KOPT-K1 (cell line): ENCODE measurements at regions not wholly inside any gene's neighbourhood (a gene's known extent, or its start where the extent isn't known, plus 50 kb on each side); places are given as distances from the start of the nearest gene placed in this dataset.

Source experiments
- H3K27ac ChIP-seq: fragments of 200-600 bp; sonication (generic); 2 replicates; pipeline ENCODE4 v1.5.1; 2016; ENCODE audit warnings: antibody characterized with exemption, mild to moderate bottlenecking, low read depth, low read length; ENCODE audit not compliant: poor library complexity, severe bottlenecking
- H3K36me3 ChIP-seq: fragments of 200-600 bp; sonication (generic); 2 replicates; pipeline ENCODE4 v1.5.1; 2017; ENCODE audit warnings: antibody characterized with exemption, mild to moderate bottlenecking, low read length, moderate library complexity; ENCODE audit not compliant: insufficient read depth
- H3K9me3 ChIP-seq: fragments of 200-600 bp; sonication (generic); 2 replicates; pipeline ENCODE4 v1.5.1; 2017; ENCODE audit warnings: antibody characterized with exemption, low read length, mild to moderate bottlenecking; ENCODE audit not compliant: insufficient read depth, poor library complexity, severe bottlenecking

GRCh38 chr10:21304608-21305007, 220.9 kb downstream of the SKIDA1 start:
- no peaks in the 10 kb centered on the region for H3K9me3 ChIP-seq
- no peaks in the 10 kb centered on the region for H3K36me3 ChIP-seq
- no peak overlapping the region for H3K27ac ChIP-seq

DNA sequence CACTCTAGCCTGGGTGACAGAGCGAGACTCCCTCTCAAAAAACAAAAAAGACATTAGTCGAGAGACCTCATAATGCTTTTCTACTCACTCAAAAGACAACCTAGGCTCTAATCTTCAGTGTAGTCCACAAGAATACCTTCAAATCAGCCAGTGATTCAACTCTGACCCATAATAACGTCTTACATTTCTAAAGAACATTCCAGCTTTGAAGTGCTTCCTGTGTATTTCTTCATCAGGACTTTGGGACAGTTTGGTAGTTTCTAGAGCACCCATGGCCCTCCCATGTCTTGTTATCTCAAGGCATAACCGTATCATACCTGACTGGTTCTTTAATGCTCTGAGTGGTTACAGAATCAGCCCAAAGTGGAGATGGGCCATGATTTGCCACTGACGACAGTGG, 221.3 kb downstream of the SKIDA1 start:
- Histone ChIP-seq H3K27ac (no peak overlapping the region), H3K36me3 (no peaks in the 10 kb centered on the region)

GRCh38 chr10:21300551-21300950, 224.9 kb downstream of the SKIDA1 start:
- H3K9me3 ChIP-seq: no peaks in the 10 kb centered on the region
- H3K27ac ChIP-seq: no peak overlapping the region
- H3K36me3 ChIP-seq: no peaks in the 10 kb centered on the region

More for the DNA sequence above, 221.3 kb downstream of the SKIDA1 start:
- H3K9me3 ChIP-seq: no peaks in the 10 kb centered on the region

DNA sequence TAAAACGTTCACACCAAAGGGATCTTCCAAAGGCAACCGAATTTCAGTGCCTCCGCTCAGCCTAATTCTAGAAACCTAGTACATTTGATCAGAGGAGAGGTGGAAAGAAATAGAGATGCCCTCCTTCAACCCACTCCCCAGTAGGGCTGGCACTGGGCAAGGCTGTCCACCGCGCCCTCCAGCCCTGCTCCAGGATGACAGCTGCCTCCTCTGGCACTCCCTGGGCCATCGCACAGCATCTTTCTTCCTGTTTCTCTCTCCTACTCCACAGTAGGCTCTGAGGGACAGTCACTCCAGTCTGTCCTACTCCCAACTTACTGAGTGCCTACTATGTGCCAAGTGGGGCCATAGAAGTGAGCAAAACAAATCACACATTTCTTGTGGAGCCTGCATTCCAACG, 226.2 kb downstream of the SKIDA1 start:
- Histone ChIP-seq H3K36me3 (no peaks in the 10 kb centered on the region), H3K27ac (no peak overlapping the region), H3K9me3 (no peaks in the 10 kb centered on the region)

- Histone ChIP-seq H3K27ac (no peak overlapping the region), H3K36me3 (no peaks in the 10 kb centered on the region), H3K9me3 (no peaks in the 10 kb centered on the region)
Observed at GRCh38 chr10:21298701-21299100, 226.8 kb downstream of the SKIDA1 start.

GRCh38 chr10:21297603-21298383, 227.7 kb downstream of the SKIDA1 start:
- Histone ChIP-seq H3K9me3 (no peaks in the 10 kb centered on the region), H3K27ac (no peak overlapping the region), H3K36me3 (no peaks in the 10 kb centered on the region)

- Histone ChIP-seq H3K9me3 (no peaks in the 10 kb centered on the region), H3K27ac (no peak overlapping the region), H3K36me3 (no peaks in the 10 kb centered on the region)
Observed at GRCh38 chr10:21296575-21297355, 228.7 kb downstream of the SKIDA1 start.

- Histone ChIP-seq H3K36me3 (no peaks in the 10 kb centered on the region), H3K9me3 (no peaks in the 10 kb centered on the region), H3K27ac (no peak overlapping the region)
Observed at GRCh38 chr10:21293518-21294356, 231.7 kb downstream of the SKIDA1 start.

DNA sequence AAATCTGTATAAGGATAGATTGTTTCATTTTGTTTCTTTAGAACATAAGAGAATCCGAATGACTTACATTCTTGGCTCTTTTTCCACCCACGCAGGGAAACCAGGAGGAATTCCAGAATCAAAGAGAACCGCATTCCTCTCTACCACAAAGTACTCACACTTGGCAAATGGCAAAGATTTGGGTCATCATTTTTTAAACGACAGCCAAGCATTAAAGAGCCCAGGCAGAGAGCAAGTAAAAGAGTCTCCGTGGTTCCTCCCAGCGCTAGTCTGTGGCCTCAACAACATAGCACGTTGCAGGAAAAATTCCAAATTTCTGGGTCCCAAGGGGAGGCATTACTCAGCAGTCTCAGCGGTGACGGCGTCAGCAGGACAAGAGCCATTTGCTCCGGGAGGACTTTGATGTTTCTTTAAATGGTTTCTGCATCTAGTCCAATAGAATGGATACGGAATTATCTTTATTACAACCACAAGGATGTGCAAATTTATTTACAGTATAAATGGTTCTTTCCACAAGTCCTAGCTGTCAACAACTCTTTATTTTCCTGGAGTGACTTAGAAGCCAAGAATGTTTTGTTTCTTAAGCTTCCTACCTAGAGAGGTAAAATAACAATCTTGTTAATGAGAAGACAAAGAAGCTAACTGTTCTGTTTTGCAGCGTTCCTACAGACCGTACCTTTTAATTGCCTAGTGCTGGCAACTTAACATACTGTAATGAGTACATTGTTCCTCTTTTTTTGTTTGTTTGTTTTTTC, 232.5 kb downstream of the SKIDA1 start:
- no peak overlapping the region for H3K27ac ChIP-seq
- H3K9me3 ChIP-seq: no peaks in the 10 kb centered on the region
- H3K36me3 ChIP-seq: no peaks in the 10 kb centered on the region

- Histone ChIP-seq H3K9me3 (peaks cover 8% of the 10 kb centered on the region), H3K27ac (no peak overlapping the region), H3K36me3 (no peaks in the 10 kb centered on the region)
Observed at GRCh38 chr10:21290499-21291160, 234.9 kb downstream of the SKIDA1 start.

DNA sequence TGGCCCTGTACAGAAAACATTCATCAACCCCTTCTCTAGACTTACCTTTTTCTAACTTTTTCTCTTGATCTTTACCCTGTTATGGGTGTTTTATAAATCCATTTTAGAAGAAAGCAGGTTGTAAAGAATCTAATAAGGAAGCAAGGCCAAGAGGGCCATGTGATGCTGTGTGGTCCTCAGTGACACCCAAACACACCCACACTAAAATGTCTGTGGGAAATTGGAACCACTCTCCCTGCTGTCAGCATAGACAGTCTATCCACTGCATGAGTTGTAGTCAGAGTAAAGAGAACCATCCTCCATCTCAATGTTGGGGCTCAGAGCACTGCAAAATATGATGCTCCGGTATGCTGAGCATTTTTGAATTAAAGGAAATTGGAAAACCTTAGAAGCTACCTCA, 235.5 kb downstream of the SKIDA1 start:
- Histone ChIP-seq H3K27ac (no peak overlapping the region), H3K36me3 (no peaks in the 10 kb centered on the region), H3K9me3 (peaks cover 8% of the 10 kb centered on the region)

GRCh38 chr10:21289271-21289670, 236.2 kb downstream of the SKIDA1 start:
- H3K36me3 ChIP-seq: no peaks in the 10 kb centered on the region
- peaks cover 8% of the 10 kb centered on the region for H3K9me3 ChIP-seq
- no peak overlapping the region for H3K27ac ChIP-seq

DNA sequence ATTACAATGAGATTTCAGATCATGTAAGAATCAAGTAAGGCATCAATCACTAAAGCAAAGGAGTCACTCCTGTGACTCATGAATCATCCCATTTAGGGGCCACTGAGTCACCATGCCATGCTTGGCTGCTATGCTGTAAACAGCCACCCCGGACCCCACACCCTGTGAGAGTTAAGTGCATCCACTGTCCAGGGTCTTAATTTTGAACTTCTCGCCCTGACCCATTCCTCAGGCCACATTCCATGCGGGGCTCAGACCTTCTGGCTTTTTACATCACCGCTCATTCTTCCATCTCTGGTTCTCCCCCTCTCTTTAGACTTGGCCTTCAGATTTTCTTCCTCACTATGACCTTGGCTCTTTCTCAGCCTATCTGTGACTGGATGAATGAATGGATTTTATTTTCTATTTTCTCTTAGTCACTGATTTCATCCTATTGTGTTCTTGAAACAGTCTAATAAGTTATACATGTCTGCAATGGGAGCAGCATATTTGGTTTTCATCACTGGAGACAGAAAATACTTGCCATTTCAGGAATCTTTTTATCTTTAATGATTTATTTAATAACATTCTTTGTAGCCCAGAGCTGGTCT, 239.6 kb downstream of the SKIDA1 start:
- Histone ChIP-seq H3K36me3 (no peaks in the 10 kb centered on the region), H3K27ac (no peak overlapping the region)

DNA sequence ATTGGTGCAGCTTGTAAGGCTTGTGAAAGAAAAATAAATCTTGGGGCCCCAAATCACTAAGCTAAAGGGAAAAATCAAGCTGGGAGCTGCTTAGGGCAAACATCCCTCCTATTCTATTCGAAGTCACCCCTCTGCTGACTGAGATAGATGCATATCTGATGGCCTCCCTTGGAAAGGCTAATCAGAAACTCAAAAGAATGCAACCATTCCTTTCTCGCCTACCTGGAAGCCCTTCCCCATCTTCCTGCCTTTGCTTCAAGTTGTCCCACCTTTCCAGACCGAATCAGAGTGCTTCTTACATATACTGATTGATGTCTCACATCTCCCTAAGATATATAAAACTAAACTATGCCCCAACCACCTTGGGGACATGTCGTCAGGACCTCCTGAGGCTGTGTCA, 240.3 kb downstream of the SKIDA1 start:
- Histone ChIP-seq H3K9me3 (peaks cover 8% of the 10 kb centered on the region), H3K27ac (no peak overlapping the region), H3K36me3 (no peaks in the 10 kb centered on the region)

More for the DNA sequence above, 239.6 kb downstream of the SKIDA1 start:
- peaks cover 8% of the 10 kb centered on the region for H3K9me3 ChIP-seq
